Umbilical cord (tissue), 1 donor: ENCODE measurements at regions not wholly inside any gene's neighbourhood (a gene's known extent, or its start where the extent isn't known, plus 50 kb on each side); places are given as distances from the start of the nearest gene placed in this dataset.
A peak's percentile ranks its signal among the peaks of the same experiment; 100 is the strongest.

Experiments used
- DNase-seq: peaks from one replicate; pipeline ENCODE4 v3.0.0-alpha.2; 2015; ENCODE audit warnings: low spot score

- DNase-seq: no peak
Observed at GRCh38 chrY:8994001-8994400, 343.3 kb upstream of the TSPY4 start.

GRCh38 chrY:9001231-9001630, 336.0 kb upstream of the TSPY4 start:
- DNase-seq: peak; percentile 7

- no peak for DNase-seq
Observed at GRCh38 chrY:9003739-9004138, 333.5 kb upstream of the TSPY4 start.

GRCh38 chrY:9008648-9009047, 328.6 kb upstream of the TSPY4 start:
- DNase-seq: no peak

GRCh38 chrY:9016916-9017315, 320.3 kb upstream of the TSPY4 start:
- no peak for DNase-seq

- no peak for DNase-seq
Observed at GRCh38 chrY:9018401-9018800, 318.9 kb upstream of the TSPY4 start.

GRCh38 chrY:9027729-9028375, 309.4 kb upstream of the TSPY4 start:
- DNase-seq: no peak

GRCh38 chrY:9029929-9030328, 307.3 kb upstream of the TSPY4 start:
- DNase-seq: no peak

GRCh38 chrY:9034217-9034616, 303.0 kb upstream of the TSPY4 start:
- DNase-seq: no peak

GRCh38 chrY:9035246-9035645, 302.0 kb upstream of the TSPY4 start:
- no peak for DNase-seq

- DNase-seq: no peak
Observed at GRCh38 chrY:9041474-9041873, 295.8 kb upstream of the TSPY4 start.
